Endothelial cell of umbilical vein (primary cell): ENCODE measurements at regions not wholly inside any gene's neighbourhood (a gene's known extent, or its start where the extent isn't known, plus 50 kb on each side); places are given as distances from the start of the nearest gene placed in this dataset.

ENCODE experiments used
- CTCF ChIP-seq, 2 donors: IDR thresholded peaks; 1 replicate in 1 of 2; 2 replicates in 1 of 2; pipeline ENCODE4 v1.5.1; 2011; ENCODE audit warnings: low read length in 2 of 2, mild to moderate bottlenecking in 2 of 2, moderate library complexity in 2 of 2, control low read depth in 1 of 2, inconsistent platforms in 1 of 2, low read depth in 1 of 2; ENCODE audit not compliant: insufficient read depth in 1 of 2; ENCODE audit errors: extremely low read depth in 1 of 2
- EZH2 ChIP-seq: IDR thresholded peaks from 2 replicates; pipeline ENCODE4 v1.6.1; 2012; ENCODE audit warnings: borderline replicate concordance, low read depth, mild to moderate bottlenecking, moderate library complexity, low read length, inconsistent platforms; ENCODE audit not compliant: severe bottlenecking
- GATA2 ChIP-seq: IDR thresholded peaks from 2 replicates; pipeline ENCODE4 v1.7.0; 2011; ENCODE audit warnings: low read depth, mild to moderate bottlenecking, moderate library complexity, mixed read lengths, low read length; ENCODE audit not compliant: insufficient read length, insufficient read depth
- JUN ChIP-seq: IDR thresholded peaks from 2 replicates; pipeline ENCODE4 v1.6.1; 2011; ENCODE audit warnings: borderline replicate concordance, low read depth; ENCODE audit not compliant: insufficient read length, insufficient read depth
- MAX ChIP-seq: IDR thresholded peaks from 2 replicates; pipeline ENCODE4 v1.6.1; 2011; ENCODE audit not compliant: insufficient read depth, insufficient read length
- MYC ChIP-seq: IDR thresholded peaks from one replicate; pipeline ENCODE4 v1.6.1; 2011; ENCODE audit warnings: mild to moderate bottlenecking, low read depth, low read length
- POLR2A ChIP-seq: IDR thresholded peaks from 2 replicates; pipeline ENCODE4 v1.6.1; 2012; ENCODE audit warnings: low read depth, mild to moderate bottlenecking, control low read depth, low read length
- POLR2AphosphoS5 ChIP-seq: IDR thresholded peaks from 2 replicates; pipeline ENCODE4 v1.6.1; 2012; ENCODE audit warnings: low read depth, mild to moderate bottlenecking, control low read depth, low read length, moderate library complexity; ENCODE audit not compliant: insufficient read depth

- no peak for TF ChIP-seq POLR2AphosphoS5
- TF ChIP-seq CTCF (IDR thresholded peaks at IDR 0.05; ENCODE audit: extremely low read depth in 1 of 2, insufficient read depth in 1 of 2, low read depth in 1 of 2, low read length in 2 of 2): no peak
- no peak for TF ChIP-seq POLR2A
- no peak for TF ChIP-seq MAX
- no peak for TF ChIP-seq EZH2
- TF ChIP-seq MYC: no peak
- no peak for TF ChIP-seq JUN
- TF ChIP-seq GATA2: no peak
Measured at GRCh38 chr12:113688313-113688712, 216.6 kb upstream of the LHX5 start.
